WTC11 (cell line): ENCODE measurements at regions not wholly inside any gene's neighbourhood (a gene's known extent, or its start where the extent isn't known, plus 50 kb on each side); places are given as distances from the start of the nearest gene placed in this dataset.

Experiments
- ATAC-seq: fragments of 200-7000 bp; cut with Tn5 transposase; 2 replicates; pipeline ENCODE4 v1.10.0; 2021; ENCODE audit warnings: mild to moderate bottlenecking, moderate library complexity
- CTCF ChIA-PET: fragments of 300-600 bp; sonication (Branson Sonifier 250); formaldehyde crosslinking; loops from one replicate; lab custom pipeline; 2021; ENCODE audit warnings: antibody characterized with exemption; lab: Charles Lee
- POLR2A ChIA-PET: fragments of 350-600 bp; sonication (Branson Sonifier 250); formaldehyde crosslinking; loops from one replicate; lab custom pipeline; 2021; ENCODE audit warnings: antibody characterized with exemption; lab: Charles Lee
- DNase-seq: peaks from one replicate; pipeline ENCODE4 v3.0.0; 2021; ENCODE audit warnings: low spot score
- H3K27ac Mint-ChIP-seq: 2 replicates; pipeline ENCODE4 v1.8.0; 2021; ENCODE audit warnings: mixed read lengths
- H3K27me3 Mint-ChIP-seq: 2 replicates; pipeline ENCODE4 v1.8.0; 2021; ENCODE audit warnings: low read depth, mild to moderate bottlenecking, moderate library complexity, mixed read lengths
- H3K36me3 Mint-ChIP-seq: 2 replicates; pipeline ENCODE4 v1.8.0; 2021; ENCODE audit warnings: mixed read lengths
- H3K4me1 Mint-ChIP-seq: 2 replicates; pipeline ENCODE4 v1.8.0; 2022; ENCODE audit warnings: mixed read lengths
- H3K4me3 Mint-ChIP-seq: 2 replicates; pipeline ENCODE4 v1.8.0; 2021; ENCODE audit warnings: mild to moderate bottlenecking, moderate library complexity, mixed read lengths
- H3K9me3 Mint-ChIP-seq: 2 replicates; pipeline ENCODE4 v1.8.0; 2021; ENCODE audit warnings: mixed read lengths
- ATF6 ChIP-seq: sonication (generic); formaldehyde crosslinking; IDR thresholded peaks from 2 replicates; pipeline ENCODE4 v1.8.1; 2023; ENCODE audit warnings: mild to moderate bottlenecking, missing genetic modification reagents
- CBFB ChIP-seq: sonication (generic); formaldehyde crosslinking; IDR thresholded peaks from 2 replicates; pipeline ENCODE4 v1.8.1; 2022; ENCODE audit warnings: mild to moderate bottlenecking, low read depth, missing genetic modification reagents
- CTCF ChIP-seq: fragments of 200-600 bp; IDR thresholded peaks from 2 replicates; pipeline ENCODE4 v1.8.0; 2022; ENCODE audit warnings: antibody characterized with exemption
- E2F1 ChIP-seq: sonication (generic); formaldehyde crosslinking; IDR thresholded peaks from 2 replicates; pipeline ENCODE4 v1.8.0; 2022; ENCODE audit warnings: mild to moderate bottlenecking, missing genetic modification reagents
- ERG ChIP-seq: fragments of 250-450 bp; sonication (Bioruptor Pico); IDR thresholded peaks from 2 replicates; pipeline ENCODE4 v1.8.0; 2021; ENCODE audit warnings: mild to moderate bottlenecking
- MAX ChIP-seq: sonication (generic); formaldehyde crosslinking; IDR thresholded peaks from 2 replicates; pipeline ENCODE4 v1.8.0; 2022; ENCODE audit warnings: mild to moderate bottlenecking, missing genetic modification reagents
- NFATC4 ChIP-seq: fragments of 250-450 bp; sonication (Bioruptor Pico); IDR thresholded peaks from 2 replicates; pipeline ENCODE4 v1.9.0; 2021; ENCODE audit warnings: mild to moderate bottlenecking
- NR1H2 ChIP-seq: sonication (generic); formaldehyde crosslinking; IDR thresholded peaks from 2 replicates; pipeline ENCODE4 v1.9.0; 2021; ENCODE audit warnings: mild to moderate bottlenecking, moderate library complexity, missing genetic modification reagents
- PRDM15 ChIP-seq: sonication (generic); formaldehyde crosslinking; IDR thresholded peaks from 2 replicates; pipeline ENCODE4 v1.8.0; 2022; ENCODE audit warnings: missing genetic modification reagents
- SMAD4 ChIP-seq: sonication (generic); formaldehyde crosslinking; IDR thresholded peaks from 2 replicates; pipeline ENCODE4 v1.8.0; 2022; ENCODE audit warnings: mild to moderate bottlenecking, missing genetic modification reagents
- TCF7 ChIP-seq: sonication (generic); formaldehyde crosslinking; IDR thresholded peaks from 2 replicates; pipeline ENCODE4 v1.8.0; 2022; ENCODE audit warnings: mild to moderate bottlenecking, low read depth, missing genetic modification reagents, moderate library complexity
- ZNF121 ChIP-seq: sonication (generic); formaldehyde crosslinking; IDR thresholded peaks from 2 replicates; pipeline ENCODE4 v1.8.0; 2023; ENCODE audit warnings: missing genetic modification reagents
- ZNF138 ChIP-seq: sonication (generic); formaldehyde crosslinking; conservative IDR thresholded peaks from 2 replicates; pipeline ENCODE4 v1.8.1; 2022; ENCODE audit warnings: mild to moderate bottlenecking, moderate library complexity, missing genetic modification reagents
- ZNF263 ChIP-seq: sonication (generic); formaldehyde crosslinking; IDR thresholded peaks from 2 replicates; pipeline ENCODE4 v1.8.1; 2022; ENCODE audit warnings: low read depth, mild to moderate bottlenecking, moderate library complexity, missing genetic modification reagents
- ZNF416 ChIP-seq: fragments of 250-450 bp; sonication (Bioruptor Pico); IDR thresholded peaks from 2 replicates; pipeline ENCODE4 v1.9.0; 2021; ENCODE audit warnings: mild to moderate bottlenecking, inconsistent platforms
- ZNF532 ChIP-seq: fragments of 250-450 bp; sonication (Bioruptor Pico); IDR thresholded peaks from 2 replicates; pipeline ENCODE4 v1.9.0; 2021; ENCODE audit warnings: mild to moderate bottlenecking, borderline replicate concordance

GRCh38 chr12:92556637-92557421 lies 146.0 kb upstream of the PLEKHG7 start (continued):
- TF ChIP-seq ZNF263 (no peak), ZNF138 (CRISPR knock-in tag) (no peak), ATF6 (CRISPR knock-in tag) (no peak), NFATC4 (CRISPR knock-in tag) (no peak), ZNF532 (CRISPR knock-in tag) (no peak), ZNF416 (no peak), E2F1 (CRISPR knock-in tag) (no peak), NR1H2 (CRISPR knock-in tag) (no peak), MAX (no peak)
- TF ChIP-seq, all 79 proteins: peak for 0

- no peak overlapping the region for H3K27ac Mint-ChIP-seq
- no peak overlapping the region for H3K4me3 Mint-ChIP-seq
- ChIA-PET POLR2A (no interaction called here), CTCF (no interaction called here)
- no peak for DNase-seq
- H3K36me3 Mint-ChIP-seq = no peaks in the 10 kb centered on the region
- peaks cover 12% of the 10 kb centered on the region; the same call in 1 of the 2 replicates for H3K4me1 Mint-ChIP-seq
- peaks cover 14% of the 10 kb centered on the region for H3K9me3 Mint-ChIP-seq
- H3K27me3 Mint-ChIP-seq = no peaks in the 10 kb centered on the region
- no peak for ATAC-seq
- TF ChIP-seq ZNF138 (CRISPR knock-in tag) (no peak), SMAD4 (CRISPR knock-in tag) (no peak), ERG (no peak), ZNF121 (no peak), CTCF (no peak), TCF7 (CRISPR knock-in tag) (no peak), ZNF532 (CRISPR knock-in tag) (no peak), CBFB (CRISPR knock-in tag) (no peak), PRDM15 (no peak)
Measured at GRCh38 chr12:92556141-92556540, 146.6 kb upstream of the PLEKHG7 start.
